NCI-H524 treated with DMSO at 0.1 percent for 48 hours (cell line): ENCODE measurements at regions not wholly inside any gene's neighbourhood (a gene's known extent, or its start where the extent isn't known, plus 50 kb on each side); places are given as distances from the start of the nearest gene placed in this dataset.

Source experiments
- DNase-seq: peaks from one replicate; lab custom pipeline; 2025; lab: John Stamatoyannopoulos, UW

- no peak for DNase-seq
These were observed 202.1 kb upstream of the GHITM start for GRCh38 chr10:83937161-83937560.

GRCh38 chr10:83937826-83938225 lies 201.5 kb upstream of the GHITM start:
- no peak for DNase-seq

- DNase-seq: no peak
These were observed 198.1 kb upstream of the GHITM start for GRCh38 chr10:83941189-83941588.

- DNase-seq: no peak
These were observed 196.9 kb upstream of the GHITM start for GRCh38 chr10:83942410-83942809.

- DNase-seq: no peak
These were observed 196.3 kb upstream of the GHITM start for GRCh38 chr10:83943049-83943448.

GRCh38 chr10:83943920-83944319 lies 195.4 kb upstream of the GHITM start:
- no peak for DNase-seq

GRCh38 chr10:83945982-83946718 lies 193.2 kb upstream of the GHITM start:
- peak; percentile 5 for DNase-seq

GRCh38 chr10:83952314-83952713 lies 187.0 kb upstream of the GHITM start:
- no peak for DNase-seq

- no peak for DNase-seq
These were observed 185.7 kb upstream of the GHITM start for GRCh38 chr10:83953589-83953988.

- DNase-seq: no peak
These were observed 185.0 kb upstream of the GHITM start for GRCh38 chr10:83954193-83954799.

GRCh38 chr10:83955406-83955805 lies 183.9 kb upstream of the GHITM start:
- no peak for DNase-seq

- no peak for DNase-seq
These were observed 182.0 kb upstream of the GHITM start for GRCh38 chr10:83957168-83957947.

GRCh38 chr10:83959328-83959727 lies 180.0 kb upstream of the GHITM start:
- DNase-seq: no peak

GRCh38 chr10:83960125-83960524 lies 179.2 kb upstream of the GHITM start:
- DNase-seq: no peak

GRCh38 chr10:83961620-83962019 lies 177.7 kb upstream of the GHITM start:
- no peak for DNase-seq

GRCh38 chr10:83963446-83963845 lies 175.9 kb upstream of the GHITM start:
- DNase-seq: no peak

GRCh38 chr10:83965473-83965872 lies 173.8 kb upstream of the GHITM start:
- no peak for DNase-seq

GRCh38 chr10:83968052-83968451 lies 171.3 kb upstream of the GHITM start:
- no peak for DNase-seq

GRCh38 chr10:83978681-83979383 lies 160.5 kb upstream of the GHITM start:
- DNase-seq: no peak

- no peak for DNase-seq
These were observed 156.5 kb upstream of the GHITM start for GRCh38 chr10:83982812-83983211.

- no peak for DNase-seq
These were observed 155.6 kb upstream of the GHITM start for GRCh38 chr10:83983578-83984255.

- no peak for DNase-seq
These were observed 155.1 kb upstream of the GHITM start for GRCh38 chr10:83984256-83984640.
